Psoas muscle (tissue), 7 donors: ENCODE measurements at regions not wholly inside any gene's neighbourhood (a gene's known extent, or its start where the extent isn't known, plus 50 kb on each side); places are given as distances from the start of the nearest gene placed in this dataset.

Experiments
- ATAC-seq, 4 donors: fragments of 200-7000 bp; cut with Tn5 transposase; one replicate each; pipeline ENCODE4 v1.9.1; 2020; ENCODE audit warnings: moderate library complexity in 3 of 4, mild to moderate bottlenecking in 2 of 4
- DNase-seq, 2 donors: peaks; one replicate each; pipeline ENCODE4 v3.0.0-alpha.2; 2020
- H3K27ac ChIP-seq: fragments of 200-600 bp; one replicate; pipeline ENCODE4 v1.8.0; 2022
- H3K27me3 ChIP-seq, 3 donors: fragments of 200-600 bp in 1 of 3; one replicate each; pipeline versions ENCODE4 v1.6.1 to v1.8.0; 2013 to 2022; ENCODE audit warnings: low read length in 2 of 3, mild to moderate bottlenecking in 2 of 3, moderate library complexity in 1 of 3; ENCODE audit not compliant: insufficient read depth in 3 of 3
- H3K36me3 ChIP-seq, 2 donors: fragments of 200-600 bp in 1 of 2; one replicate each; pipeline versions ENCODE4 v1.6.1 to v1.8.0; 2013 to 2022; ENCODE audit warnings: low read depth in 1 of 2, mild to moderate bottlenecking in 1 of 2, moderate library complexity in 1 of 2; ENCODE audit not compliant: insufficient read depth in 1 of 2
- H3K4me1 ChIP-seq: fragments of 200-600 bp; one replicate; pipeline ENCODE4 v1.8.0; 2022
- H3K4me3 ChIP-seq: fragments of 200-600 bp; one replicate; pipeline ENCODE4 v1.8.0; 2022; ENCODE audit warnings: mild to moderate bottlenecking
- H3K9me3 ChIP-seq: fragments of 200-600 bp; one replicate; pipeline ENCODE4 v1.8.0; 2022
- CTCF ChIP-seq: fragments of 200-600 bp; IDR thresholded peaks from one replicate; pipeline ENCODE4 v1.8.0; 2022; ENCODE audit warnings: antibody characterized with exemption
- WGBS, 3 donors: extraction: QIAGEN DNeasy Blood & Tissue Kit; methylation state at CpG; one replicate each; pipeline versions ENCODE4 v1.1.6 to v1.1.7; 2013; 5-methylcytosine and 5-hydroxymethylcytosine counted together
- intact Hi-C, 2 donors: fragments of 100-400 bp; cut with DNase I; formaldehyde crosslinking; loops; one replicate each; pipeline versions ENCODE4 v1.11.0 to v1.14.2; 2022
- donor health status: healthy with polysubstance abuse.
- donor health status: DM: no; HTN: no; CAD: no; lungs with moderate emphysema.
- donor health status: Bipolar disorder and iron deficiency.
- donor health status: healthy.
- donor health status: DM: yes; HTN: yes; CAD: no.
- donor health status: DM: no; HTN: no; CAD: no.
- donor health status: DM: yes; HTN: yes; CAD: no.

- intact Hi-C loops = no loop called here
- no peaks in the 10 kb centered on the region for H3K4me1 ChIP-seq
- TF ChIP-seq CTCF = no peak
- H3K4me3 ChIP-seq = no peak overlapping the region
- no peak for DNase-seq
- WGBS, 3 donors = 77 to 87% (median 80%) methylated on average over 4 of the region's 4 CpGs
- no peaks in the 10 kb centered on the region for H3K9me3 ChIP-seq
- H3K27ac ChIP-seq = no peak overlapping the region
- no peak for ATAC-seq
- no peaks in the 10 kb centered on the region for H3K36me3 ChIP-seq
- peaks cover 0 to 3% (median 0%) of the 10 kb centered on the region in 3 donors for H3K27me3 ChIP-seq
Measured at GRCh38 chr16:13492046-13492445, 427.9 kb upstream of the ERCC4 start.

GRCh38 chr16:13503960-13504635 is 415.9 kb upstream of the ERCC4 start:
- H3K4me1 ChIP-seq = no peaks in the 10 kb centered on the region
- intact Hi-C loops = no loop called here
- ATAC-seq = no peak
- 28 to 38% (median 33%) methylated on average over 5 of the region's 5 CpGs for WGBS, 3 donors
- DNase-seq = no peak
- H3K4me3 ChIP-seq = no peak overlapping the region
- no peaks in the 10 kb centered on the region for H3K36me3 ChIP-seq
- H3K9me3 ChIP-seq = peaks cover 5% of the 10 kb centered on the region
- no peak for TF ChIP-seq CTCF
- H3K27me3 ChIP-seq = no peaks in the 10 kb centered on the region
- H3K27ac ChIP-seq = no peak overlapping the region

- Histone ChIP-seq H3K4me3 (no peak overlapping the region), H3K9me3 (peaks cover 5% of the 10 kb centered on the region), H3K27me3 (no peaks in the 10 kb centered on the region), H3K36me3 (no peaks in the 10 kb centered on the region), H3K27ac (no peak overlapping the region), H3K4me1 (no peaks in the 10 kb centered on the region)
- intact Hi-C loops = no loop called here
- WGBS, 3 donors = 50 to 60% (median 51%) methylated on average over 5 of the region's 5 CpGs
- TF ChIP-seq CTCF = no peak
- no peak for ATAC-seq
- no peak for DNase-seq
Measured at GRCh38 chr16:13507530-13507929, 412.4 kb upstream of the ERCC4 start.

GRCh38 chr16:13510425-13511151 is 409.4 kb upstream of the ERCC4 start:
- Histone ChIP-seq H3K27ac (no peak overlapping the region), H3K4me3 (no peak overlapping the region), H3K4me1 (no peaks in the 10 kb centered on the region), H3K9me3 (peaks cover 13% of the 10 kb centered on the region), H3K27me3 (no peaks in the 10 kb centered on the region), H3K36me3 (no peaks in the 10 kb centered on the region)
- DNase-seq (no peak), ATAC-seq (no peak)
- no peak for TF ChIP-seq CTCF
- 73% methylated on average over 5 of the region's 5 CpGs for WGBS, 3 donors
- intact Hi-C loops = no loop called here
